ENCODE measurements at regions not wholly inside any gene's neighbourhood (a gene's known extent, or its start where the extent isn't known, plus 50 kb on each side); places are given as distances from the start of the nearest gene placed in this dataset.

DNA sequence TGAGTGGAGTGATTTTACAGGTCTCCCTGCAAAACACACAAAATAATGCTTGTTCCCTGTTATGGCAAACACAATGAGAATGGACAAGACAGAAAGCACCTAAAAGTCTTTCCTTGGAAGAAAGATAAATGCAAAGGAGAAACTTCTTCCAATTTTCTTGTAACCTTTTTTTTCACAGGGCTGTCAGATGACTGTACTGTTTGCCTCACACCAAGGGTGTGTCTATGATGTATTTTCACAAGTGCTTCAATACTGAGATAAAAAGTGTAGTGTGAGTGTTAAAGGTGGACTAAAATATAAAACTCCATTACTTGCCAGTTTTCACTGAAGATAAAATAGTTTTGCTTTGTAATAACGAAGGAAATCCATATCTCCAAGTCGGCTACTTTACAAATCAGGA lies 194.5 kb downstream of the CENPW start:
- TF ChIP-seq, protein P1, sequence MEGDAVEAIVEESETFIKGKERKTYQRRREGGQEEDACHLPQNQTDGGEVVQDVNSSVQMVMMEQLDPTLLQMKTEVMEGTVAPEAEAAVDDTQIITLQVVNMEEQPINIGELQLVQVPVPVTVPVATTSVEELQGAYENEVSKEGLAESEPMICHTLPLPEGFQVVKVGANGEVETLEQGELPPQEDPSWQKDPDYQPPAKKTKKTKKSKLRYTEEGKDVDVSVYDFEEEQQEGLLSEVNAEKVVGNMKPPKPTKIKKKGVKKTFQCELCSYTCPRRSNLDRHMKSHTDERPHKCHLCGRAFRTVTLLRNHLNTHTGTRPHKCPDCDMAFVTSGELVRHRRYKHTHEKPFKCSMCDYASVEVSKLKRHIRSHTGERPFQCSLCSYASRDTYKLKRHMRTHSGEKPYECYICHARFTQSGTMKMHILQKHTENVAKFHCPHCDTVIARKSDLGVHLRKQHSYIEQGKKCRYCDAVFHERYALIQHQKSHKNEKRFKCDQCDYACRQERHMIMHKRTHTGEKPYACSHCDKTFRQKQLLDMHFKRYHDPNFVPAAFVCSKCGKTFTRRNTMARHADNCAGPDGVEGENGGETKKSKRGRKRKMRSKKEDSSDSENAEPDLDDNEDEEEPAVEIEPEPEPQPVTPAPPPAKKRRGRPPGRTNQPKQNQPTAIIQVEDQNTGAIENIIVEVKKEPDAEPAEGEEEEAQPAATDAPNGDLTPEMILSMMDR (IDR thresholded peaks at IDR 0.05), result no peak
- TF ChIP-seq POLR2A (IDR thresholded peaks at IDR 0.05), result no peak
- TF ChIP-seq EP300 (IDR thresholded peaks at IDR 0.05), result no peak
